ENCODE measurements at regions not wholly inside any gene's neighbourhood (a gene's known extent, or its start where the extent isn't known, plus 50 kb on each side); places are given as distances from the start of the nearest gene placed in this dataset.
A peak's percentile ranks its signal among the peaks of the same experiment; 100 is the strongest.

- no peaks in the 10 kb centered on the region for H3K4me1 Mint-ChIP-seq (ENCODE audit: low read depth)
- H3K27me3 Mint-ChIP-seq (ENCODE audit: low read depth): no peaks in the 10 kb centered on the region
- no peak for ATAC-seq (replicated peaks in 1 of 2)
- no peak overlapping the region for H3K4me3 Mint-ChIP-seq
- DNase-seq: no peak
- H3K27ac Mint-ChIP-seq: no peak overlapping the region
- H3K36me3 Mint-ChIP-seq (ENCODE audit: insufficient read depth in 2 of 2): peaks cover 8 to 12% of the 10 kb centered on the region in 2 donors
- peaks cover 6 to 9% of the 10 kb centered on the region in 2 donors for H3K9me3 Mint-ChIP-seq
These were observed 352.4 kb downstream of the BRD1 start for GRCh38 chr22:49475253-49475652.

DNA sequence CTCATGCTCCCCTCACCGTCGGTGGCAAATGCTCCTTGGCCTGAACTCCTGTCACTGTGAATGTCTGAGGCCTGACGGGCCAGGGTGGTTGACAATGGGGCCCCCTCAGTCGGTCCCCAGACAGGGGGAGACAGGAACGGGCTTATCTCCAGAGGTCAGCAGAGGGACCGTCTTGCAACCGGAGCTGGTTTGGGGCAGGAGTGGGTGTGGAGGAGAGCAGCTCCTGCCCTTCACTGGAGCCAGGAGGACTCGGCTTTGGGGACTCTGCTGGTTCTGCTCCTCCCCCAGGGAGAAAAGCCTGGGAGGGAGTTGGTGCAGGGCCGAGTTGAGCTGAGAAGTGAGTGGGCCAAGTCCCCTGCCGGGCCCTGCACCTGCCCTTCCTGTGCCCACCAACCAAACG lies 354.4 kb downstream of the BRD1 start:
- Mint-ChIP-seq H3K27ac (no peak overlapping the region), H3K9me3 (peaks cover 4 to 9% of the 10 kb centered on the region in 2 donors), H3K27me3 (ENCODE audit: low read depth) (no peaks in the 10 kb centered on the region), H3K36me3 (ENCODE audit: insufficient read depth in 2 of 2) (peaks cover 8 to 9% of the 10 kb centered on the region in 2 donors), H3K4me1 (ENCODE audit: low read depth) (no peaks in the 10 kb centered on the region), H3K4me3 (no peak overlapping the region)
- DNase-seq (no peak), ATAC-seq (replicated peaks in 1 of 2) (no peak)

- Mint-ChIP-seq H3K9me3 (no peaks in the 10 kb centered on the region), H3K27me3 (ENCODE audit: low read depth) (no peaks in the 10 kb centered on the region), H3K36me3 (ENCODE audit: insufficient read depth in 2 of 2) (no peaks in the 10 kb centered on the region), H3K4me3 (no peak overlapping the region), H3K4me1 (ENCODE audit: low read depth) (no peaks in the 10 kb centered on the region), H3K27ac (no peak overlapping the region)
- DNase-seq (no peak), ATAC-seq (replicated peaks in 1 of 2) (no peak)
These were observed 356.8 kb downstream of the BRD1 start for GRCh38 chr22:49470741-49471503.

DNA sequence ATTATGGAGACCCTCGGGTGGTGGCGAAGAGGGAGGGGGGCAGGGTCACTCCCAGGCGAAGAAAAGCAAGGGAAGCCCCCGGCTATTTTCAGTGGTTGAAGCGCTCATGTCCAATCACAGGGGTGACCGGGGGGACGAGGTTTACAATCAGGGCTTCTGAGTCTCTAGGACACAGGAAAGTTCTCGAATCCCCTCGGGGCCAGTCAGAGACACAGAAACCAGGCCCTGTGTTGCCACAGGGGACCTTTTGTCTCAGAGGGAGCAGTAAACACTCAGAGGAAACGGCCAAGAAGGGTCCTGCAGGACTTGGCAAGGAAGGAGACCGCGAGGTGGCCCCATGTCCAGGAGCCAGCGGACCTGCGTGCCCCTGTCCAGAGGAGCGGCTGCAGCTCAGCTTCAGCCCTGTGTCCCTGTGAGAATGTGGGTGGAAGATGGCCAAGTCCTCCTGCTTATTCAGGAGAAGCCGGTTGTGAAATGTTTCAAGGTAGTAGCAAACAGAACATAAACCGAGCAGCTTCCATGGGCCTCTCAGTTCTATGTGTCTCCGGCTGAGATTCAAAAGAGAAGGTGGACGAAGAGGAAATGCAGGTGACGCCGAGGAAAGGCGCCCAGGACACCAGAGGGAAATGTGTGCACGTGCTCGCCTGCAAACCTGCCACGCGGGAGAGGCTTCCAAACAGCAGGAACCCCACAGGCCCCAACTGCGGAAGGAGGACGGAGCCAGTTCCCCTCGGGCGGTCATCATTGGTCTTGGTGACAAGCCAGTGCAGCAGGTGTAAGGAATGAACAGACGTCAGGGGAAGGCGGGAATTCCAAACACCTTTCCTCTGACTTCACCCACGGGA lies 357.6 kb downstream of the BRD1 start:
- H3K27me3 Mint-ChIP-seq (ENCODE audit: low read depth): no peaks in the 10 kb centered on the region
- ATAC-seq (replicated peaks in 1 of 2) (no peak), DNase-seq (no peak)
- no peak overlapping the region for H3K27ac Mint-ChIP-seq
- H3K4me3 Mint-ChIP-seq: no peak overlapping the region
- peaks cover 0 to 3% of the 10 kb centered on the region in 2 donors for H3K36me3 Mint-ChIP-seq (ENCODE audit: insufficient read depth in 2 of 2)
- H3K4me1 Mint-ChIP-seq (ENCODE audit: low read depth): no peaks in the 10 kb centered on the region
- no peaks in the 10 kb centered on the region for H3K9me3 Mint-ChIP-seq

DNA sequence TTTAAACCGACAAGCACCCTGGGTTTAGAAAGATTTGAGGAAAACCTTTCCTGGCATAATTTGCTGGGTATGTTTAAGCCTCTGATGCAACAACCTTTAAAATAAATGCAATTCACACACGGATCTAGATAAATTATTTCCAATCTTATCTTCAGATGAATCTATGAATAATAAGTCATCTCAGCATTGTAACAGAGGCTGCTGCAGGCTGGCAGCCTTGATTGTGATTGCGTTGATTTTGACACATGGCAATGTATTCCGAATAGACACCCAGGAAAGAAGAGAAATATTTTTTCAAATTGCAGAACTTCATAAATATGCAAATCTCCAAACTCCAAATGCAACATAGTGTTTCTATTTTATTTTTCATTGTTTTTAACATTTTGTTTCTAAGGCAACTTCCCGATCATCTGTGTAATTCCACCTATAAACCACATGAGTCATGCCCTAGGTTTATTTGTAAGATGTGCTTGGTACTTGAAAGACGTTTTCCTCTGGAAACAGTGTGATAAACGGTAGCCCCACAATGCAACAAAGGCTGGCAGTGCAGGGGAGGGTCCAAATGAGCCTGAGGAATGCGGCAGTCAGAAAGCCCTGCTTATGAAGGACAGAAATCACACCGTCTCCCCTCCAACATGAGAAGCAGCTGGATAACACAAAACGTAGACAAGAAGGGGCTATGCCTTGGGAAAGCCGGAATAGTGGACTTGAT lies 359.0 kb downstream of the BRD1 start:
- Mint-ChIP-seq H3K9me3 (no peaks in the 10 kb centered on the region), H3K27ac (no peak overlapping the region), H3K4me3 (no peak overlapping the region), H3K27me3 (ENCODE audit: low read depth) (no peaks in the 10 kb centered on the region), H3K36me3 (ENCODE audit: insufficient read depth in 2 of 2) (peaks cover 0 to 3% of the 10 kb centered on the region in 2 donors), H3K4me1 (ENCODE audit: low read depth) (no peaks in the 10 kb centered on the region)
- DNase-seq: no peak
- ATAC-seq (replicated peaks in 1 of 2): no peak

GRCh38 chr22:49466878-49467595 lies 360.6 kb downstream of the BRD1 start:
- no peak overlapping the region for H3K4me3 Mint-ChIP-seq
- no peaks in the 10 kb centered on the region for H3K9me3 Mint-ChIP-seq
- peaks cover 0 to 3% of the 10 kb centered on the region in 2 donors for H3K36me3 Mint-ChIP-seq (ENCODE audit: insufficient read depth in 2 of 2)
- no peak for DNase-seq
- no peaks in the 10 kb centered on the region for H3K27me3 Mint-ChIP-seq (ENCODE audit: low read depth)
- ATAC-seq (replicated peaks in 1 of 2): no peak
- no peak overlapping the region for H3K27ac Mint-ChIP-seq
- H3K4me1 Mint-ChIP-seq (ENCODE audit: low read depth): no peaks in the 10 kb centered on the region

GRCh38 chr22:49464037-49464436 lies 363.6 kb downstream of the BRD1 start:
- Mint-ChIP-seq H3K4me1 (ENCODE audit: low read depth) (no peaks in the 10 kb centered on the region), H3K27me3 (ENCODE audit: low read depth) (no peaks in the 10 kb centered on the region), H3K36me3 (ENCODE audit: insufficient read depth in 2 of 2) (peaks cover 0 to 3% of the 10 kb centered on the region in 2 donors), H3K9me3 (no peaks in the 10 kb centered on the region), H3K4me3 (no peak overlapping the region), H3K27ac (no peak overlapping the region)
- ATAC-seq (replicated peaks in 1 of 2) (no peak), DNase-seq (no peak)

DNA sequence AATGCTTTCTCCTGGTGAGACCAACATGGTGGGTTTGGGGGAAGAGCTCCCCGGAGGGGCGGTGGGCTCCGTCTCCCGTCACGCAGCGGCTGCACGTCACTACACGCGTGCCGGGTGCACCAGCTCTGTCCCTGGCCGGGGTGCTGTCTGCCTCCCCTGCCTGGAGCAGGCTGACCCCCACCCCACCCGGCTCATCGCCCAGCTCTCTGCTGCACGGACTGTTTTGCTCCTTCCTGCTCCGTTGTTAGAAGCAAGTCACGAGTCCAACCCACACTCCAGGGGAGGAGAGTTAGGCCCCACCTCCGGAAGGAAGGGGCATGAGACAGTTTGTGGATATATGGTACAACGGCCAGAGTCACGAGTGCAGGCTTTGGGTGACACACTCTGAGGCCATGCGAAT lies 364.9 kb downstream of the BRD1 start:
- H3K27me3 Mint-ChIP-seq (ENCODE audit: low read depth): no peaks in the 10 kb centered on the region
- no peak for DNase-seq
- no peak overlapping the region for H3K27ac Mint-ChIP-seq
- no peak overlapping the region for H3K4me3 Mint-ChIP-seq
- H3K9me3 Mint-ChIP-seq: no peaks in the 10 kb centered on the region
- peak in 1 of 2 donors; percentile 27 for ATAC-seq (replicated peaks in 1 of 2)
- H3K36me3 Mint-ChIP-seq (ENCODE audit: insufficient read depth in 2 of 2): peaks cover 0 to 3% of the 10 kb centered on the region in 2 donors
- no peaks in the 10 kb centered on the region for H3K4me1 Mint-ChIP-seq (ENCODE audit: low read depth)

DNA sequence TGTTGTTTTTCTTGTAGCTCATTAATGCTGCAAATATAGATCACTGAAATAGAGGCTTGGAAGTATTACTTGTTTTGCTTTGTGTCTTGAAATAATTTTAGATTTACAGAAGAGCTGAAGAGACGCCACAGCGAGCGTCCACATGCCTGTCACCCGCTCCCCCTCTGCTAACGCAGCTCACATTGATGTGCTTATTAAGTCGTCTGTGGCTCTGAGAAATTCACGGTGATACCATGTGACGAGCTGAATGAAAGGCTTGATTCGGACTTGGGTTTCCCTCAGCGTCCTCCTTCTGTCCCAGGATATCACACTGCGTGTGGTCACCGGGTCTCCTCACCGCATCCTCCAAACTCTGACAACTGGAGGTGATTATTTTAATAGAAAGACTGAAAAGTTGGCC lies 365.4 kb downstream of the BRD1 start:
- Mint-ChIP-seq H3K27me3 (ENCODE audit: low read depth) (no peaks in the 10 kb centered on the region), H3K36me3 (ENCODE audit: insufficient read depth in 2 of 2) (peaks cover 0 to 3% of the 10 kb centered on the region in 2 donors), H3K4me1 (ENCODE audit: low read depth) (no peaks in the 10 kb centered on the region), H3K27ac (no peak overlapping the region), H3K9me3 (no peaks in the 10 kb centered on the region), H3K4me3 (no peak overlapping the region)
- no peak for ATAC-seq (replicated peaks in 1 of 2)
- DNase-seq: no peak

DNA sequence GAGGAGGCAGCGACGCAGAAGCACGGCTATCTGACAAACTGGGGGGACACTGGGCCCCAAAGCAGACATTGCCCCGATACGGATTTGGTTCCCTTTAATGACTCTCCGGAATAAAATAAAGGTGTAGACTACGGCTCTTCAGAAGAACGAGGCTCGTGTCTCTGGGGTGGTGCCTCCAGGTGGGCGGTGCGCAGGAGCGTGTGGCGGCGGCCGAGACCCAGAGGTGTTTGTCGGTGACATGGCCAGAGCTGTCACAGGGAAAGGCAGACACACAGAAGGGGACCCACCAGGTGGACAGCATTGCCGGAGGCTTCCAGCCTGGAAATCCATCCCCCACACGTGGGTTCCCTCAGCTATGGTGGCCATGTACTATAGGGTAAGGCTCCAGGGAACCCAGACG lies 366.0 kb downstream of the BRD1 start:
- Mint-ChIP-seq H3K4me1 (ENCODE audit: low read depth) (no peaks in the 10 kb centered on the region), H3K4me3 (no peak overlapping the region)

GRCh38 chr22:49460592-49461281 lies 366.9 kb downstream of the BRD1 start:
- ATAC-seq (replicated peaks in 1 of 2): no peak
- no peak overlapping the region for H3K27ac Mint-ChIP-seq
- H3K27me3 Mint-ChIP-seq (ENCODE audit: low read depth): no peaks in the 10 kb centered on the region
- no peak for DNase-seq
- H3K9me3 Mint-ChIP-seq: no peaks in the 10 kb centered on the region
- no peak overlapping the region for H3K4me3 Mint-ChIP-seq
- no peaks in the 10 kb centered on the region for H3K4me1 Mint-ChIP-seq (ENCODE audit: low read depth)
- H3K36me3 Mint-ChIP-seq (ENCODE audit: insufficient read depth in 2 of 2): peaks cover 0 to 3% of the 10 kb centered on the region in 2 donors

More for the DNA sequence above, 366.0 kb downstream of the BRD1 start:
- Mint-ChIP-seq H3K36me3 (ENCODE audit: insufficient read depth in 2 of 2) (peaks cover 0 to 3% of the 10 kb centered on the region in 2 donors), H3K27me3 (ENCODE audit: low read depth) (no peaks in the 10 kb centered on the region), H3K27ac (no peak overlapping the region), H3K9me3 (no peaks in the 10 kb centered on the region)
- ATAC-seq (replicated peaks in 1 of 2) (no peak), DNase-seq (no peak)

GRCh38 chr22:49460091-49460490 lies 367.6 kb downstream of the BRD1 start:
- no peaks in the 10 kb centered on the region for H3K27me3 Mint-ChIP-seq (ENCODE audit: low read depth)
- ATAC-seq (replicated peaks in 1 of 2) (no peak), DNase-seq (no peak)
- H3K36me3 Mint-ChIP-seq (ENCODE audit: insufficient read depth in 2 of 2): no peaks in the 10 kb centered on the region
- H3K27ac Mint-ChIP-seq: no peak overlapping the region
- no peaks in the 10 kb centered on the region for H3K9me3 Mint-ChIP-seq
- H3K4me1 Mint-ChIP-seq (ENCODE audit: low read depth): no peaks in the 10 kb centered on the region
- no peak overlapping the region for H3K4me3 Mint-ChIP-seq
